HEK293T (cell line): ENCODE measurements at regions not wholly inside any gene's neighbourhood (a gene's known extent, or its start where the extent isn't known, plus 50 kb on each side); places are given as distances from the start of the nearest gene placed in this dataset.
"Not testable (repeated sequence)": the region's sequence is repeated elsewhere in the genome, so short reads cannot be mapped to it uniquely, and the experiment has no call there.

Experiments
- CTCF ChIA-PET: fragments of 350-600 bp; formaldehyde crosslinking; extraction: SDS; loops from one replicate; lab custom pipeline; 2021; ENCODE audit warnings: antibody characterized with exemption, inconsistent platforms; lab: Yijun Ruan, JAX
- POLR2A ChIA-PET: fragments of 350-600 bp; formaldehyde crosslinking; extraction: SDS; loops from one replicate; lab custom pipeline; 2020; ENCODE audit warnings: antibody characterized with exemption, inconsistent platforms; lab: Yijun Ruan, JAX
- DNase-seq: peaks from one replicate; pipeline ENCODE4 v3.0.0; 2012; ENCODE audit warnings: mixed read lengths; ENCODE audit errors: extremely low spot score
- ARNT ChIP-seq: fragments of 450-650 bp; IDR thresholded peaks from 2 replicates; pipeline ENCODE4 v1.6.1; 2017; ENCODE audit warnings: mild to moderate bottlenecking
- BHLHE40 ChIP-seq: fragments of 450-650 bp; IDR thresholded peaks from 2 replicates; pipeline ENCODE4 v1.6.1; 2016; ENCODE audit warnings: mild to moderate bottlenecking, moderate library complexity, borderline replicate concordance
- CTBP1 ChIP-seq: fragments of 450-650 bp; IDR thresholded peaks from 2 replicates; pipeline ENCODE4 v1.6.1; 2016; ENCODE audit warnings: borderline replicate concordance
- ELF4 ChIP-seq: fragments of 450-650 bp; IDR thresholded peaks from 2 replicates; pipeline ENCODE4 v1.6.1; 2017; ENCODE audit warnings: antibody characterized with exemption
- FOXA1 ChIP-seq: fragments of 450-650 bp; IDR thresholded peaks from 2 replicates; pipeline ENCODE4 v1.6.1; 2016; ENCODE audit warnings: mild to moderate bottlenecking
- FOXK2 ChIP-seq: fragments of 450-650 bp; IDR thresholded peaks from 2 replicates; pipeline ENCODE4 v1.6.1; 2016; ENCODE audit warnings: mild to moderate bottlenecking
- FOXM1 ChIP-seq: fragments of 450-650 bp; IDR thresholded peaks from 2 replicates; pipeline ENCODE4 v1.6.1; 2017; ENCODE audit warnings: mild to moderate bottlenecking, borderline replicate concordance
- HDGF ChIP-seq: fragments of 450-650 bp; IDR thresholded peaks from 2 replicates; pipeline ENCODE4 v1.6.1; 2017; ENCODE audit warnings: antibody characterized with exemption, borderline replicate concordance
- L3MBTL2 ChIP-seq: fragments of 450-650 bp; conservative IDR thresholded peaks from 2 replicates; pipeline ENCODE4 v1.6.1; 2016; ENCODE audit warnings: mild to moderate bottlenecking
- LEF1 ChIP-seq: fragments of 450-650 bp; IDR thresholded peaks from 2 replicates; pipeline ENCODE4 v1.6.1; 2017; ENCODE audit warnings: mild to moderate bottlenecking, borderline replicate concordance
- NFRKB ChIP-seq: fragments of 450-650 bp; IDR thresholded peaks from 2 replicates; pipeline ENCODE4 v1.6.1; 2016; ENCODE audit warnings: mild to moderate bottlenecking, moderate library complexity
- PKNOX1 ChIP-seq: fragments of 450-650 bp; IDR thresholded peaks from 2 replicates; pipeline ENCODE4 v1.6.1; 2016
- SP1 ChIP-seq: fragments of 450-650 bp; IDR thresholded peaks from 2 replicates; pipeline ENCODE4 v1.6.1; 2017
- SUZ12 ChIP-seq: fragments of 450-650 bp; IDR thresholded peaks from 2 replicates; pipeline ENCODE4 v1.6.1; 2016; ENCODE audit warnings: mild to moderate bottlenecking
- TARDBP ChIP-seq: fragments of 450-650 bp; IDR thresholded peaks from 2 replicates; pipeline ENCODE4 v1.6.1; 2016
- ZNF384 ChIP-seq: fragments of 450-650 bp; IDR thresholded peaks from 2 replicates; pipeline ENCODE4 v1.6.1; 2016

DNA sequence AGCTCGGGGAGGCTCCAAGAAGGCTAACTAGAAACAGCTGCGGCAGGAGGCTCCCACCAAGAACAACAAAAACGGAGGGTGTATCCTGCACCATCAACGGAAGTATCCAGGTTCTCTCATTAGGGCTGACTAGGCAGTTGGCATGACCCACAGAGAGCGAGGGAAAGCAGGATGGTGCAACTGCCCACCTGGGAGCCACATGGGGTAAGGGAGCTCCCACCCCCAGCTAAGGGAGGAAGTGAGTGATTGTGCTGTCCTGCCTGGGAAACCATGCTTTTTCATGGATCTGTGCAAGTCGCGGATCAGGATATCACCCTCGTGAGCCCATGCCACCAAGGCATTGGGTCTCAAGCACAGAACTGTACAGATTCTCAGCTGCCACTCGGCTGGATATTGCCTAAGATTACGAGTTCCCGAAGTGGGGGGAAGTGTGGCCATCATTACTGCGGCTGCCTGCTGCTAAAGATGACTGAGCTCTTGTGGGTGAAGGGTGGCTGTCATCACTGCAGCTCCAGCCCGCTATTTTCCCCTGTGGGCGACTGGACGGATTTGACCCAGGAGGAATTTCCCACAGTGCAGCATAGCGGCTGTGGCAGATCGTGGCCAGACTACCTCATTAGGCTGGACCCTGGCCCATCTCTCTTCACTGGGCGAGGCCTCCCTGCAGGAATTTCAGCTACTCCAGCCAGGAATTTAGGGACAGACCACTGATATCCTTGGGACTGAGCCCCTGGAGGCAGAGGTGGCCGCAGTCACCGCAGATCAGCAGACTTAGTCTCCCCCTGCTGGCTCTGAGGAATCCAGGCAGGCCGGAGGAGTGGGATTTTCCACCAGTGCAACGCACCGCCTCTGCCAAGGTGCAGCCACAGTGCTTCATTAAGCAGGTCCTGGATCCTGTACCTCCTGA, 515.7 kb downstream of the FRK start:
- CTCF ChIA-PET = no interaction called here
- TF ChIP-seq ARNT (no peak), FOXM1 (no peak), LEF1 (no peak), HDGF (no peak)
- POLR2A ChIA-PET = no interaction called here
- peak; percentile 26 for DNase-seq

DNA sequence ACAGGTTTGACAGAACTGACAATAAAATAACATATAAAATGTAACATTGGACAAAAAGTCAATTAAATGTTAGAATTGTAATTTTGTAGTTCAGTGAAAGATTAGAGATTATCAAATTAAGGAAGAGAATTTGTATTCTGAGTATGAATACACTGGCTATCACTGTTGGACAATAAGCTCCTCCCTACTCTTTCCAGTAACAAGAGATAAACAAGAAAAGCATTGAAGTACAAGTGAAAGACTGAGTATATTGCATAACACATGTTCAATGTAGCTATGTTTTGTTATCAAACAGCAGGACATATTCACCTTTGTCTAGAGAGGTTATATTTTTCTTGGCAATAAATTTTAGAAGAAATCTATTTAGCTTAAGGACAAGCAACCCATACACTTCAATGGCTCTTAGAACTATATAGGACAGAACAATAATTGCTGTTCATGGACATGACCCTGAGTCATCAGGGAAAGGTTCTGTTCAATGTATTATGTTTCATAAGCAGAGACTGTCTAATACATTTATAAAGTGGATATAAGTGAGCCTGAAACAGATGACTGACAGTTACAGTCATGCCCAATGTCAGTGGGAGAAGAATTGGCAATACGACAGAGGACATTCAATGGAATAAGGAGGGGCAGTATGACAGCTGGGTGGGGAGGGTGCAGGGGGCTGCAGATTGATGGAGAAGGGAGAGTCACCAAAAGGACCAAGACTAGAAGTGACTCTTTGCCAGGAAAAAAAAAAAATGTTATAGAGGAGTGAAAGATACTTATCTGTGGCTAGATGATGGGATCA, 520.4 kb downstream of the FRK start:
- TF ChIP-seq FOXM1 (no peak), PKNOX1 (peak; percentile 52; the same call in 1 of the 2 replicates)
- no peak for DNase-seq
- CTCF ChIA-PET = no interaction called here
- POLR2A ChIA-PET = no interaction called here

DNA sequence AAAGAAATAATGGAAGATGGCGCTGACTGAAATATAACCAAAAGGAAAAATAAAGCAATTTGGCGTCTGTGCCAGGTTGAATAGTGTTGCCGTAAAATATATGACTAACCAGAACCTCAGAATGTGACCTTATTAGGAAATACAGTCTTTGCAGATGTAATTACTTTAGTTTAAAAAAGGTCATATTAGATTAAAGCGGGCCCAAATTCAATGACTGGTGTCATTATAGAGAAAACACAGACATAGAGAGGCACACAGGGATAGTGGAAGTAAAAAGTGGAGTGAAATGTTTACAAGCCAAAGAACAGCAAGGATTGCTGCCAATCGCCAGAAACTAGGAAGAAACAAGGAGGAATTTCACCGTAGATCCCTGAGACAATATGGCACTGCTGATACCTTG, 521.2 kb downstream of the FRK start:
- ChIA-PET CTCF (no interaction called here), POLR2A (no interaction called here)

GRCh38 chr6:115524821-115525220, 535.9 kb downstream of the FRK start:
- no peak for DNase-seq
- TF ChIP-seq ZNF384 (no peak), TARDBP (no peak)
- ChIA-PET CTCF (no interaction called here), POLR2A (no interaction called here)

More for the DNA sequence above, 521.2 kb downstream of the FRK start:
- TF ChIP-seq TARDBP = no peak
- no peak for TF ChIP-seq ELF4
- no peak for TF ChIP-seq CTBP1
- no peak for TF ChIP-seq ZNF384
- TF ChIP-seq L3MBTL2 = no peak
- no peak for TF ChIP-seq HDGF
- TF ChIP-seq NFRKB = no peak
- no peak for TF ChIP-seq FOXM1
- no peak for TF ChIP-seq LEF1
- no peak for DNase-seq

DNA sequence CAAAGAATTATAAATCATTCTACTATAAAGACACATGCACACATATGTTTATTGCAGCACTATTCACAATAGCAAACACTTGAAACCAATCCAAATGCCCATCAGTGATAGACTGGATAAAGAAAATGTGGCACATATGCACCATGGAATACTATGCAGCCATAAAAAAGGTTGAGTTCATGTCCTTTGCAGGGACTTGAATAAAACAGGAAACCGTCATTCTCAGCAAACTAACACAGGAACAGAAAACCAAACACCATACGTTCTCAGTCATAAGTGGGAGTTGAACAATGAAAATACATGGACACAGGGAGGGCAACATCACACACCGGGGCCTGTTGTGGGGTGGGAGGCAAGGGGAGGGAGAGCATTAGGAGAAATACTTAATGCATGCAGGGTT, 538.9 kb downstream of the FRK start:
- DNase-seq, CTCF ChIA-PET, POLR2A ChIA-PET: not testable (repeated sequence)

GRCh38 chr6:115514656-115515055, 546.0 kb downstream of the FRK start:
- POLR2A ChIA-PET = no interaction called here
- no peak for TF ChIP-seq ZNF384
- TF ChIP-seq LEF1 = no peak
- TF ChIP-seq CTBP1 = no peak
- no peak for TF ChIP-seq TARDBP
- TF ChIP-seq ARNT = no peak
- no peak for TF ChIP-seq NFRKB
- TF ChIP-seq HDGF = no peak
- TF ChIP-seq FOXA1 = no peak
- TF ChIP-seq SUZ12 = no peak
- DNase-seq = no peak
- CTCF ChIA-PET = no interaction called here

- no peak for DNase-seq
- CTCF ChIA-PET = no interaction called here
- POLR2A ChIA-PET = no interaction called here
- TF ChIP-seq ZNF384 = no peak
- no peak for TF ChIP-seq CTBP1
- no peak for TF ChIP-seq SUZ12
- no peak for TF ChIP-seq BHLHE40
- no peak for TF ChIP-seq HDGF
- TF ChIP-seq SP1 = no peak
- TF ChIP-seq PKNOX1 = no peak
- no peak for TF ChIP-seq NFRKB
- TF ChIP-seq FOXM1 = no peak
Measured at GRCh38 chr6:115512923-115513322, 547.8 kb downstream of the FRK start.

DNA sequence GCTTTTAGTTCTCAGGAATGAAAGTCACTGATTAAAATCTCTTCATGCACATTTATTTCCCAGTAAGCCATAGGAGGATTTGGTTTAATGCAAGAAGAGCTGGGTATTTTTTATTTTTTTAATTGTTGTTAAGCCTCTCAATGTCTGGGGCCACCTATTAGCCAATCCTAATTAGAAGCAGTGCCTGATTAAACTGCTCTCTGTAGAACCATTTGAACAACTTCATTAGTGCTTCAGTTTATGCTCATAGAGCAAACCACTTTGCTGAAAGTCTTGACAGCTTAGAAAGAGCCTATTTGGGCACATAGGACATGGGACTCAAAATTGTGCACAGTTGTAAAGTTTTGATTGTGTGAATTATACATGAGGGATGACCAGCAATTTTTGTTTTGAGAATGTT, 548.9 kb downstream of the FRK start:
- no peak for DNase-seq
- ChIA-PET CTCF (no interaction called here), POLR2A (no interaction called here)
- TF ChIP-seq TARDBP (no peak), BHLHE40 (no peak), LEF1 (no peak), CTBP1 (no peak), SUZ12 (no peak), ELF4 (no peak), HDGF (no peak), L3MBTL2 (no peak), NFRKB (no peak), PKNOX1 (no peak), FOXA1 (no peak), SP1 (no peak), FOXK2 (no peak)

DNA sequence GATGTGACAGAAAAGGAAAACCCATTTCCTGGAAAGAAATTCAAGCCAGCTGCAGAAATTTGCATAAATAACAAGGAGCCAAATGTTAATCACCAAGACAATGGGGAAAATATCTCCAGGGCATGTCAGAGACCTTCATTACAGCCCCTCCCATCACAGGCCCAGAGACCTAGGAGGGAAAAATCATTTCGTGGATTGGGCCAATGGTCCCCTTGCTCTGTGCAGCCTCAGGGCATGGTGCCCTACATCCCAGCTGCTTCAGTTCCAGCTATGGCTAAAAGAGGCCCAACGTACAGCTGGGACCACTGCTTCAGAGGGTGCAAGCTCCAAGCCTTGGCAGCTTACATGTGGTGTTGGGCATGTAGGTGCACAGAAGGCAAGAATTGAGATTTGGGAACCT, 558.3 kb downstream of the FRK start:
- DNase-seq, POLR2A ChIA-PET, CTCF ChIA-PET: not testable (repeated sequence)
